ENCODE measurements at regions not wholly inside any gene's neighbourhood (a gene's known extent, or its start where the extent isn't known, plus 50 kb on each side); places are given as distances from the start of the nearest gene placed in this dataset.

- TF ChIP-seq CTCF (IDR thresholded peaks at IDR 0.05) (no peak), POLR2A (IDR thresholded peaks at IDR 0.05) (no peak), EP300 (IDR thresholded peaks at IDR 0.05) (no peak)
Measured at GRCh38 chr4:153068751-153069150, 132.6 kb downstream of the FHDC1 start.
